ENCODE measurements at regions not wholly inside any gene's neighbourhood (a gene's known extent, or its start where the extent isn't known, plus 50 kb on each side); places are given as distances from the start of the nearest gene placed in this dataset.

- Mint-ChIP-seq H3K4me1 (no peaks in the 10 kb centered on the region), H3K4me3 (no peak overlapping the region), H3K9me3 (no peaks in the 10 kb centered on the region), H3K27ac (no peak overlapping the region), H3K36me3 (ENCODE audit: low read depth) (no peaks in the 10 kb centered on the region), H3K27me3 (ENCODE audit: insufficient read depth, low read depth, poor library complexity) (peaks cover 1% of the 10 kb centered on the region)
- no peak overlapping the region for H3K4me3 ChIP-seq
- ATAC-seq (no peak), DNase-seq (ENCODE audit: low spot score) (no peak)
- TF ChIP-seq ETS1 (IDR thresholded peaks at IDR 0.05) (no peak), JUNB (IDR thresholded peaks at IDR 0.05; ENCODE audit: unreplicated experiment) (no peak), REST (IDR thresholded peaks at IDR 0.05; ENCODE audit: unreplicated experiment) (no peak), STAT1 (IDR thresholded peaks at IDR 0.05; ENCODE audit: unreplicated experiment) (no peak), ZNF114 (CRISPR knock-in tag; IDR thresholded peaks at IDR 0.05) (no peak)
- H3K79me2 ChIP-seq (replicated peaks; ENCODE audit: insufficient read depth), result no peaks in the 10 kb centered on the region
- no peaks in the 10 kb centered on the region for H3K36me3 ChIP-seq (ENCODE audit: insufficient read depth)
- H3K4me2 ChIP-seq, result no peak overlapping the region
- H3K4me1 ChIP-seq (ENCODE audit: insufficient read depth), result no peaks in the 10 kb centered on the region
- H2AFZ ChIP-seq, result no peak overlapping the region
- H4K20me1 ChIP-seq (replicated peaks; ENCODE audit: insufficient read depth), result no peaks in the 10 kb centered on the region
- no peaks in the 10 kb centered on the region for H3K27me3 ChIP-seq (ENCODE audit: insufficient read depth)
- no peaks in the 10 kb centered on the region for H3F3A ChIP-seq (replicated peaks; ENCODE audit: low read depth)
- H3K9me2 ChIP-seq (ENCODE audit: insufficient read depth), result peaks cover 3% of the 10 kb centered on the region
- H3K27ac ChIP-seq (ENCODE audit: low read depth), result no peak overlapping the region
Observed at GRCh38 chr9:108356806-108357205, 499.0 kb downstream of the ACTL7B start.

- Histone ChIP-seq H3K4me2 (no peak overlapping the region), H3K79me2 (replicated peaks; ENCODE audit: insufficient read depth) (no peaks in the 10 kb centered on the region), H3K4me3 (no peak overlapping the region), H3K9me2 (ENCODE audit: insufficient read depth) (peaks cover 3% of the 10 kb centered on the region; the same call in 1 of the 2 replicates), H3K27me3 (ENCODE audit: insufficient read depth) (no peaks in the 10 kb centered on the region), H3K36me3 (ENCODE audit: insufficient read depth) (no peaks in the 10 kb centered on the region), H2AFZ (0 out of 2 replicates have a peak overlapping the region, but pooled peaks have one; percentile 18), H4K20me1 (replicated peaks; ENCODE audit: insufficient read depth) (no peaks in the 10 kb centered on the region), H3F3A (replicated peaks; ENCODE audit: low read depth) (no peaks in the 10 kb centered on the region), H3K27ac (ENCODE audit: low read depth) (no peak overlapping the region), H3K4me1 (ENCODE audit: insufficient read depth) (no peaks in the 10 kb centered on the region)
- no peaks in the 10 kb centered on the region for H3K4me1 Mint-ChIP-seq
- no peak for DNase-seq (ENCODE audit: low spot score)
- no peak for ATAC-seq
- peaks cover 1% of the 10 kb centered on the region for H3K27me3 Mint-ChIP-seq (ENCODE audit: insufficient read depth, low read depth, poor library complexity)
- H3K36me3 Mint-ChIP-seq (ENCODE audit: low read depth), result no peaks in the 10 kb centered on the region
- no peak overlapping the region for H3K4me3 Mint-ChIP-seq
- H3K27ac Mint-ChIP-seq, result no peak overlapping the region
- no peaks in the 10 kb centered on the region for H3K9me3 Mint-ChIP-seq
- no peak for TF ChIP-seq ZNF114 (CRISPR knock-in tag; IDR thresholded peaks at IDR 0.05)
- TF ChIP-seq ETS1 (IDR thresholded peaks at IDR 0.05), result no peak
- no peak for TF ChIP-seq CREB1 (CRISPR knock-in tag; IDR thresholded peaks at IDR 0.05; ENCODE audit: low read depth)
- TF ChIP-seq EZH2 (IDR thresholded peaks at IDR 0.05; ENCODE audit: low read depth, unreplicated experiment), result no peak
- no peak for TF ChIP-seq JUNB (IDR thresholded peaks at IDR 0.05; ENCODE audit: unreplicated experiment)
- TF ChIP-seq STAT1 (IDR thresholded peaks at IDR 0.05; ENCODE audit: unreplicated experiment), result no peak
- no peak for TF ChIP-seq NANOG (IDR thresholded peaks at IDR 0.05; ENCODE audit: borderline replicate concordance)
- no peak for TF ChIP-seq POLR2AphosphoS5 (IDR thresholded peaks at IDR 0.05; ENCODE audit: low read depth)
- TF ChIP-seq ZNF331 (CRISPR knock-in tag; IDR thresholded peaks at IDR 0.05; ENCODE audit: low read depth), result no peak
- TF ChIP-seq CTCF (conservative IDR thresholded peaks at IDR 0.05; ENCODE audit: low read depth in 2 of 2), result no peak
Observed at GRCh38 chr9:108351571-108351970, 504.2 kb downstream of the ACTL7B start.

All from GM23338 (cell line).